ENCODE measurements at regions not wholly inside any gene's neighbourhood (a gene's known extent, or its start where the extent isn't known, plus 50 kb on each side); places are given as distances from the start of the nearest gene placed in this dataset.

- no peak for TF ChIP-seq POLR2AphosphoS5 (IDR thresholded peaks at IDR 0.05; ENCODE audit: low read length)
- TF ChIP-seq, protein P1, sequence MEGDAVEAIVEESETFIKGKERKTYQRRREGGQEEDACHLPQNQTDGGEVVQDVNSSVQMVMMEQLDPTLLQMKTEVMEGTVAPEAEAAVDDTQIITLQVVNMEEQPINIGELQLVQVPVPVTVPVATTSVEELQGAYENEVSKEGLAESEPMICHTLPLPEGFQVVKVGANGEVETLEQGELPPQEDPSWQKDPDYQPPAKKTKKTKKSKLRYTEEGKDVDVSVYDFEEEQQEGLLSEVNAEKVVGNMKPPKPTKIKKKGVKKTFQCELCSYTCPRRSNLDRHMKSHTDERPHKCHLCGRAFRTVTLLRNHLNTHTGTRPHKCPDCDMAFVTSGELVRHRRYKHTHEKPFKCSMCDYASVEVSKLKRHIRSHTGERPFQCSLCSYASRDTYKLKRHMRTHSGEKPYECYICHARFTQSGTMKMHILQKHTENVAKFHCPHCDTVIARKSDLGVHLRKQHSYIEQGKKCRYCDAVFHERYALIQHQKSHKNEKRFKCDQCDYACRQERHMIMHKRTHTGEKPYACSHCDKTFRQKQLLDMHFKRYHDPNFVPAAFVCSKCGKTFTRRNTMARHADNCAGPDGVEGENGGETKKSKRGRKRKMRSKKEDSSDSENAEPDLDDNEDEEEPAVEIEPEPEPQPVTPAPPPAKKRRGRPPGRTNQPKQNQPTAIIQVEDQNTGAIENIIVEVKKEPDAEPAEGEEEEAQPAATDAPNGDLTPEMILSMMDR (IDR thresholded peaks at IDR 0.05 in 2 of 3, conservative IDR thresholded peaks at IDR 0.05 in 1 of 3; ENCODE audit: control insufficient read depth in 2 of 3, extremely low read depth in 1 of 3, insufficient read depth in 1 of 3, low read depth in 3 of 3, low read length in 3 of 3): no peak
- no peak for TF ChIP-seq SMARCA5 (IDR thresholded peaks at IDR 0.05)
- no peak for TF ChIP-seq EP300 (IDR thresholded peaks at IDR 0.05; ENCODE audit: borderline replicate concordance in 1 of 2, control insufficient read depth in 1 of 2, low read depth in 2 of 2, low read length in 2 of 2)
- TF ChIP-seq TCF7 (IDR thresholded peaks at IDR 0.05; ENCODE audit: borderline replicate concordance): no peak
- TF ChIP-seq EZH2 (IDR thresholded peaks at IDR 0.05; ENCODE audit: borderline replicate concordance, control insufficient read depth, low read depth, low read length): no peak
- TF ChIP-seq SP1 (IDR thresholded peaks at IDR 0.05; ENCODE audit: low read depth, low read length): no peak
- no peak for TF ChIP-seq ETV6 (conservative IDR thresholded peaks at IDR 0.05 in 1 of 2, IDR thresholded peaks at IDR 0.05 in 1 of 2; ENCODE audit: borderline replicate concordance in 1 of 2, low read depth in 1 of 2)
- TF ChIP-seq YY1 (IDR thresholded peaks at IDR 0.05; ENCODE audit: low read depth, low read length): no peak
- TF ChIP-seq ASH2L (IDR thresholded peaks at IDR 0.05; ENCODE audit: borderline replicate concordance, low read depth): no peak
These were observed 88.2 kb upstream of the THUMPD2 start for GRCh38 chr2:39867268-39867667.

Data from GM12878 (cell line).